ENCODE measurements at regions not wholly inside any gene's neighbourhood (a gene's known extent, or its start where the extent isn't known, plus 50 kb on each side); places are given as distances from the start of the nearest gene placed in this dataset.

DNA sequence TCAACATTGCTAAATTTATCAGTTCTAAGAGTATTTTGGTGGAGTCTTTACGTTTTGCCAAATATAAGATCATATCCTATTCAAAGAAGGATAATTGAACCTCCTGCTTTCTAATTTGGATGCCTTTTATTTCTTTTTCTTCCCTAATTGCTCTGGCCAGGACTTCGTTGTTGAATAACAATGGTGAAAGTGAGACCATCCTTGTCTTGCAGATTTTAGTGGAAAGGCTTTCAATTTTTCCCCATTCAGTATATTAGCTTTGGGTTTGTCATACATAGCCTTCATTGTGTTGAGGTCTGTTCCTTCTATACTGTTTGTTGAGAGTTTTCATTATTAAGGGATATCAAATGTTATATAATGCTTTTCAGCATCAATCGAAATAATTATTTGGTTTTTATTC is 1974.2 kb upstream of the ACO1 start:
- no peaks in the 10 kb centered on the region for H3K27me3 ChIP-seq
- no peak for DNase-seq
- H3K4me1 ChIP-seq = no peaks in the 10 kb centered on the region
- no peak overlapping the region for H3K4me3 ChIP-seq (replicated peaks in 1 of 3)
- TF ChIP-seq, protein P1, sequence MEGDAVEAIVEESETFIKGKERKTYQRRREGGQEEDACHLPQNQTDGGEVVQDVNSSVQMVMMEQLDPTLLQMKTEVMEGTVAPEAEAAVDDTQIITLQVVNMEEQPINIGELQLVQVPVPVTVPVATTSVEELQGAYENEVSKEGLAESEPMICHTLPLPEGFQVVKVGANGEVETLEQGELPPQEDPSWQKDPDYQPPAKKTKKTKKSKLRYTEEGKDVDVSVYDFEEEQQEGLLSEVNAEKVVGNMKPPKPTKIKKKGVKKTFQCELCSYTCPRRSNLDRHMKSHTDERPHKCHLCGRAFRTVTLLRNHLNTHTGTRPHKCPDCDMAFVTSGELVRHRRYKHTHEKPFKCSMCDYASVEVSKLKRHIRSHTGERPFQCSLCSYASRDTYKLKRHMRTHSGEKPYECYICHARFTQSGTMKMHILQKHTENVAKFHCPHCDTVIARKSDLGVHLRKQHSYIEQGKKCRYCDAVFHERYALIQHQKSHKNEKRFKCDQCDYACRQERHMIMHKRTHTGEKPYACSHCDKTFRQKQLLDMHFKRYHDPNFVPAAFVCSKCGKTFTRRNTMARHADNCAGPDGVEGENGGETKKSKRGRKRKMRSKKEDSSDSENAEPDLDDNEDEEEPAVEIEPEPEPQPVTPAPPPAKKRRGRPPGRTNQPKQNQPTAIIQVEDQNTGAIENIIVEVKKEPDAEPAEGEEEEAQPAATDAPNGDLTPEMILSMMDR (IDR thresholded peaks at IDR 0.05) = no peak
- no peak for TF ChIP-seq POLR2A (IDR thresholded peaks at IDR 0.05)
- 80 to 82% methylated on average over 3 of the region's 3 CpGs for WGBS, 2 donors
- no peaks in the 10 kb centered on the region for H3K36me3 ChIP-seq
- H3K27ac ChIP-seq = no peak overlapping the region
- intact Hi-C loops (cut with DNase I) = no loop called here
- H3K9me3 ChIP-seq = no peaks in the 10 kb centered on the region

DNA sequence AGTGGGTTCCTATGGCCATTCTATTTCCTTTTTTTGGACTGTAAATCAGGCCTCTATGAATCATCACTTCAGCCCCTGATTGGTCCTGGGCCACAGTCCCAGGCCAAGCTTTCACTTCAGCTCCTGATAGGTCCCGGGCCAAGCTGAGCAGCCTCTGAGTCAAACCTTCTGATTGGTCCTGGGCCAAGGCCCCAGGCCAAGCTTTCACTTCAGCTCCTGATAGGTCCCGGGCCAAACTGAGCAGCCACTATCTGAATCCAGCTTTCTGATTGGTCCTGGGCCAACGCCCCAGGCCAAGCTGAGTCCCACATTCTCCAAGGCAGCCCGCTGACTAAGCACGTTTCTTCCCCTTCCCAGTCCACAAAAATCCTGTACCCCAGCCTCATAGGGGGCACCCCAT is 1972.9 kb upstream of the ACO1 start:
- 83% methylated on average over 5 of the region's 5 CpGs for WGBS, 2 donors
- no peak for DNase-seq
- Histone ChIP-seq H3K4me3 (replicated peaks in 1 of 3) (no peak overlapping the region), H3K4me1 (no peaks in the 10 kb centered on the region), H3K36me3 (no peaks in the 10 kb centered on the region), H3K27me3 (no peaks in the 10 kb centered on the region), H3K27ac (no peak overlapping the region), H3K9me3 (no peaks in the 10 kb centered on the region)
- TF ChIP-seq, protein P1 (IDR thresholded peaks at IDR 0.05) = no peak
- no peak for TF ChIP-seq POLR2A (IDR thresholded peaks at IDR 0.05)
- intact Hi-C loops (cut with DNase I) = no loop called here

DNA sequence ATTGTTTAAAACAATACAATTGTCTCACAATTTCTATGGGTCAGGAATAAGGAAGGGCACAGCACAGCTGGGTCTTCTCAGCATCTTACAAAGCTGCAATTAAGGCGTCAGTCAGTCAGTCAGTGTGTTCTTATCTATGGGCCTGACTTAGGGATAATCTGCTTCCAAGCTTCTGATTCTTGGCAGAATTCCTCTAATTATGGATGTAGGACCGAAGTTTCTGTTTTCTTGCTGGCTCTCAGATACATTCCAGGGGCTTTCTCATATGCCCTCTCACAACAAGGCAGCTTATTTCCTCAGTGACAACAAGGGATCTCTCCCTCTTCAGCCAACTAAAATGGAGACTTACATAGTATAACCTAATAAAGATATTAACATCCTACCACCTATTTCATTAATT is 1925.3 kb upstream of the ACO1 start:
- intact Hi-C loops (cut with DNase I) = no loop called here
- Histone ChIP-seq H3K9me3 (no peaks in the 10 kb centered on the region), H3K4me1 (no peaks in the 10 kb centered on the region), H3K4me3 (replicated peaks in 1 of 3) (no peak overlapping the region), H3K27me3 (no peaks in the 10 kb centered on the region), H3K27ac (no peak overlapping the region), H3K36me3 (no peaks in the 10 kb centered on the region)
- 73% methylated on average over 2 of the region's 2 CpGs for WGBS, 2 donors
- no peak for TF ChIP-seq POLR2A (IDR thresholded peaks at IDR 0.05)
- TF ChIP-seq, protein P1 (IDR thresholded peaks at IDR 0.05) = no peak
- no peak for DNase-seq

DNA sequence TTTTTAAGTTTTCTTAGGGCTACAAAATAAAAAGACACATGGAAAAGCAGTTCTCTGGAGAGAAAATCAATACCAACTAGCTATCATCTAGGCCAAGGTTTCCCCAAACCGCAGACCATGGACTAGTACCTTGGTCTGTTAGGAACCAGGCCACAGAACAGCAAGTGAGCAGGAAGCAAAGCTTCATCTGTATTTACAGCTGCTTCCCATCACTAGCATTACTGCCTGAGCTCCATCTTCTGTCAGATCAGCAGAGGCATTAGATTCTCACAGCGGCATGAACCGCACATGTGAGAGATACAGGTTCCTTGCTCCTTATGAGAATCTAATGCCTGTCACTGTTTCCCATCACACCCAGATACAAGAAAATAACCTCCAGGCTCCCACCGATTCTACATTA is 1907.6 kb upstream of the ACO1 start:
- no peaks in the 10 kb centered on the region for H3K27me3 ChIP-seq
- no peaks in the 10 kb centered on the region for H3K36me3 ChIP-seq
- intact Hi-C loops (cut with DNase I) = no loop called here
- no peak for DNase-seq
- TF ChIP-seq, protein P1 (IDR thresholded peaks at IDR 0.05) = no peak
- no peak for TF ChIP-seq POLR2A (IDR thresholded peaks at IDR 0.05)
- no peaks in the 10 kb centered on the region for H3K4me1 ChIP-seq
- H3K9me3 ChIP-seq = no peaks in the 10 kb centered on the region
- H3K27ac ChIP-seq = no peak overlapping the region
- 85 to 88% methylated on average over 4 of the region's 4 CpGs for WGBS, 2 donors
- no peak overlapping the region for H3K4me3 ChIP-seq (replicated peaks in 1 of 3)

DNA sequence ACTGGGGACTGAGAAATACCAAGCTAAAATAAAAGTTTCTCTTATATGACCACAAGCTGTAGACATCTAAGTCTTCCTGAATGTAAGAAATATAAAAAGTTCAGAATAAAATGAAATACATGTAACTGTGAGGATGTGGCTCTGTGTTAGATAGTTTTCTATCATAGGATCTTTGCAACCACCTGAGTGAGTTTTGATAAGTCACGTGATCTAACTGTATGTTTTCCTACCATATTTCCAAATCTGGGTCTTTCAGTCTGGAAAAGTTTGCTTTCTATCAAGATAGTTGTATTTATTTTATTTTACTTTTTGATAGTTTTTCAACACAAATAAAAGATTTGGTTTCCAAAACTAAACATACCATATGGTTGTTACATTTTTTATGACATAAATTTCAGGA is 1905.8 kb upstream of the ACO1 start:
- no peaks in the 10 kb centered on the region for H3K27me3 ChIP-seq
- no peaks in the 10 kb centered on the region for H3K4me1 ChIP-seq
- no peaks in the 10 kb centered on the region for H3K36me3 ChIP-seq
- WGBS, 2 donors = 82 to 89% methylated on average over 1 of the region's 1 CpG
- no peak for DNase-seq
- no peaks in the 10 kb centered on the region for H3K9me3 ChIP-seq
- no peak overlapping the region for H3K27ac ChIP-seq
- H3K4me3 ChIP-seq (replicated peaks in 1 of 3) = no peak overlapping the region
- intact Hi-C loops (cut with DNase I) = no loop called here
- no peak for TF ChIP-seq POLR2A (IDR thresholded peaks at IDR 0.05)
- TF ChIP-seq, protein P1 (IDR thresholded peaks at IDR 0.05) = no peak

Data from thyroid gland (tissue), 4 donors.